Endodermal cell (in vitro differentiated cells): ENCODE measurements at regions not wholly inside any gene's neighbourhood (a gene's known extent, or its start where the extent isn't known, plus 50 kb on each side); places are given as distances from the start of the nearest gene placed in this dataset.
"Not testable (repeated sequence)": the region's sequence is repeated elsewhere in the genome, so short reads cannot be mapped to it uniquely, and the experiment has no call there.

Source experiments
- DNase-seq: peaks from one replicate; pipeline ENCODE4 v3.0.0-alpha.2; 2017
- H3K27ac ChIP-seq: 2 replicates; pipeline ENCODE4 v1.5.1; 2013; ENCODE audit warnings: mild to moderate bottlenecking, low read depth, low read length, moderate library complexity
- H3K27me3 ChIP-seq: 2 replicates; pipeline ENCODE4 v1.6.1; 2013; ENCODE audit warnings: mild to moderate bottlenecking, low read length, moderate library complexity; ENCODE audit not compliant: insufficient read depth, control insufficient read depth, poor library complexity, severe bottlenecking
- H3K36me3 ChIP-seq: 2 replicates; pipeline ENCODE4 v1.7.0; 2013; ENCODE audit warnings: mild to moderate bottlenecking, low read length, moderate library complexity; ENCODE audit not compliant: control insufficient read depth, insufficient read depth
- H3K4me1 ChIP-seq: one replicate; pipeline ENCODE4 v1.7.0; 2013; ENCODE audit warnings: low read length; ENCODE audit not compliant: control insufficient read depth, insufficient read depth
- H3K4me3 ChIP-seq: 2 replicates; pipeline ENCODE4 v1.5.1; 2013; ENCODE audit warnings: mild to moderate bottlenecking, low read length, moderate library complexity
- H3K9ac ChIP-seq: 2 replicates; pipeline ENCODE4 v1.6.1; 2013; ENCODE audit warnings: mild to moderate bottlenecking, low read length, moderate library complexity; ENCODE audit not compliant: poor library complexity, severe bottlenecking; ENCODE audit errors: extremely low read depth
- H3K9me3 ChIP-seq: 2 replicates; pipeline ENCODE4 v1.6.1; 2013; ENCODE audit warnings: mild to moderate bottlenecking, low read length, moderate library complexity; ENCODE audit not compliant: control insufficient read depth
- H3K27ac Mint-ChIP-seq: 2 replicates; pipeline ENCODE4 v1.8.0; 2020; ENCODE audit warnings: mixed read lengths
- H3K27me3 Mint-ChIP-seq: 2 replicates; pipeline ENCODE4 v1.8.0; 2021; ENCODE audit warnings: mild to moderate bottlenecking, mixed read lengths; ENCODE audit not compliant: insufficient read depth
- H3K36me3 Mint-ChIP-seq: 2 replicates; pipeline ENCODE4 v1.8.0; 2020; ENCODE audit warnings: low read depth, mixed read lengths
- H3K4me1 Mint-ChIP-seq: 2 replicates; pipeline ENCODE4 v1.8.0; 2020; ENCODE audit warnings: mixed read lengths
- H3K4me3 Mint-ChIP-seq: 2 replicates; pipeline ENCODE4 v1.8.0; 2020; ENCODE audit warnings: mild to moderate bottlenecking, moderate library complexity, mixed read lengths
- H3K9me3 Mint-ChIP-seq: 2 replicates; pipeline ENCODE4 v1.8.0; 2020; ENCODE audit warnings: mild to moderate bottlenecking, mixed read lengths
- CTCF ChIP-seq: fragments of 200-600 bp; sonication (generic); conservative IDR thresholded peaks from 2 replicates; pipeline ENCODE4 v1.5.0; 2021; ENCODE audit warnings: antibody characterized with exemption, mild to moderate bottlenecking
- WGBS, 2 experiments: methylation state at CpG; one replicate each; pipeline versions ENCODE4 v1.1.5 to v1.1.7; 2013; ENCODE audit warnings: missing lambda C conversion rate in 2 of 2, mixed read lengths in 1 of 2; ENCODE audit not compliant: insufficient coverage in 1 of 2, insufficient read length in 1 of 2; 5-methylcytosine and 5-hydroxymethylcytosine counted together

- Histone ChIP-seq H3K4me1 (no peaks in the 10 kb centered on the region), H3K4me3 (no peak overlapping the region), H3K27ac (no peak overlapping the region), H3K36me3 (no peaks in the 10 kb centered on the region), H3K27me3 (no peaks in the 10 kb centered on the region), H3K9me3 (no peaks in the 10 kb centered on the region), H3K9ac (no peak overlapping the region)
- WGBS, 2 experiments, result 75 to 84% methylated on average over 6 to 12 of the region's 14 CpGs
- no peak overlapping the region for H3K27ac Mint-ChIP-seq
- TF ChIP-seq CTCF, result no peak
- H3K4me3 Mint-ChIP-seq, result no peak overlapping the region
- H3K9me3 Mint-ChIP-seq, result no peaks in the 10 kb centered on the region
- H3K4me1 Mint-ChIP-seq, result no peaks in the 10 kb centered on the region
- no peaks in the 10 kb centered on the region for H3K27me3 Mint-ChIP-seq
- no peaks in the 10 kb centered on the region for H3K36me3 Mint-ChIP-seq
- DNase-seq, result no peak
Observed at GRCh38 chr18:77403969-77404535, 154.4 kb downstream of the GALR1 start.

GRCh38 chr18:77405096-77405495 is 155.4 kb downstream of the GALR1 start:
- H3K9me3 Mint-ChIP-seq, result no peaks in the 10 kb centered on the region
- WGBS, 2 experiments, result 96 to 97% methylated on average over 6 to 11 of the region's 11 CpGs
- no peak overlapping the region for H3K4me3 ChIP-seq
- no peaks in the 10 kb centered on the region for H3K36me3 Mint-ChIP-seq
- no peaks in the 10 kb centered on the region for H3K36me3 ChIP-seq
- no peaks in the 10 kb centered on the region for H3K27me3 ChIP-seq
- H3K27me3 Mint-ChIP-seq, result peaks cover 4% of the 10 kb centered on the region
- no peak for DNase-seq
- no peaks in the 10 kb centered on the region for H3K4me1 Mint-ChIP-seq
- no peaks in the 10 kb centered on the region for H3K9me3 ChIP-seq
- no peaks in the 10 kb centered on the region for H3K4me1 ChIP-seq
- no peak overlapping the region for H3K9ac ChIP-seq
- TF ChIP-seq CTCF, result no peak
- no peak overlapping the region for H3K27ac ChIP-seq
- no peak overlapping the region for H3K27ac Mint-ChIP-seq
- H3K4me3 Mint-ChIP-seq, result no peak overlapping the region

- no peaks in the 10 kb centered on the region for H3K9me3 ChIP-seq
- WGBS, 2 experiments, result 78 to 80% methylated on average over 6 of the region's 6 CpGs
- Mint-ChIP-seq H3K4me1 (no peaks in the 10 kb centered on the region), H3K9me3 (no peaks in the 10 kb centered on the region), H3K27ac (no peak overlapping the region), H3K27me3 (peaks cover 4% of the 10 kb centered on the region), H3K36me3 (no peaks in the 10 kb centered on the region), H3K4me3 (no peak overlapping the region)
- no peaks in the 10 kb centered on the region for H3K4me1 ChIP-seq
- no peaks in the 10 kb centered on the region for H3K27me3 ChIP-seq
- TF ChIP-seq CTCF, result peak; percentile 55
- H3K9ac ChIP-seq, result no peak overlapping the region
- no peak overlapping the region for H3K4me3 ChIP-seq
- H3K27ac ChIP-seq, result no peak overlapping the region
- H3K36me3 ChIP-seq, result no peaks in the 10 kb centered on the region
- DNase-seq, result no peak
Observed at GRCh38 chr18:77407733-77408132, 158.1 kb downstream of the GALR1 start.

- not testable (repeated sequence) for H3K27me3 ChIP-seq, H3K27ac ChIP-seq, H3K9me3 ChIP-seq, H3K36me3 Mint-ChIP-seq, H3K4me1 Mint-ChIP-seq, H3K4me1 ChIP-seq, H3K36me3 ChIP-seq, H3K27me3 Mint-ChIP-seq
- peak overlapping the region; percentile 98 for H3K27ac Mint-ChIP-seq
- H3K4me3 Mint-ChIP-seq, result peak overlapping the region; percentile 86
- H3K4me3 ChIP-seq, result peak overlapping the region; percentile 80
- H3K9ac ChIP-seq, result peak overlapping the region; percentile 26
- peak; percentile 62 for DNase-seq
- H3K9me3 Mint-ChIP-seq, result peaks cover 13% of the 10 kb centered on the region
- WGBS, 2 experiments, result 15% methylated on average over 22 of the region's 28 CpGs; no CpG with 5 or more reads in 1 of the 2 experiments
Observed at GRCh38 chr18:77421546-77421945, 171.9 kb downstream of the GALR1 start.
